Motor neuron (in vitro differentiated cells): ENCODE measurements at regions not wholly inside any gene's neighbourhood (a gene's known extent, or its start where the extent isn't known, plus 50 kb on each side); places are given as distances from the start of the nearest gene placed in this dataset.
"Not testable (repeated sequence)": the region's sequence is repeated elsewhere in the genome, so short reads cannot be mapped to it uniquely, and the experiment has no call there.

ENCODE experiments used
- ATAC-seq, 8 experiments: fragments of 200-7000 bp; cut with Tn5 transposase; replicated peaks in 6 of 8; 2 replicates each; pipeline ENCODE4 v1.8.0; 2021; ENCODE audit warnings: mild to moderate bottlenecking in 8 of 8, moderate library complexity in 8 of 8
- H3K27ac ChIP-seq, 2 donors: fragments of 250-450 bp; sonication (Bioruptor Pico); 2 replicates each; pipeline ENCODE4 v1.9.0; 2021; ENCODE audit warnings: antibody characterized with exemption in 2 of 2, mild to moderate bottlenecking in 2 of 2, moderate library complexity in 1 of 2
- H3K4me1 ChIP-seq, 2 donors: fragments of 250-450 bp; sonication (Bioruptor Pico); replicated peaks in 1 of 2; 2 replicates each; pipeline ENCODE4 v1.6.1; 2021; ENCODE audit warnings: antibody characterized with exemption in 2 of 2, mild to moderate bottlenecking in 2 of 2, moderate library complexity in 1 of 2
- H3K4me3 ChIP-seq, 5 donors: fragments of 250-450 bp; sonication (Bioruptor Pico); 2 replicates each; pipeline ENCODE4 v1.9.0; 2021; ENCODE audit warnings: antibody characterized with exemption in 5 of 5, mild to moderate bottlenecking in 5 of 5, moderate library complexity in 4 of 5
- WGBS, 10 experiments: fragments of 450-650 bp; shearing (Covaris generic); methylation state at CpG; one replicate each; pipeline ENCODE4 v1.0.0; 2022; 5-methylcytosine and 5-hydroxymethylcytosine counted together
- in situ Hi-C, 9 experiments: fragments of 400-800 bp; cut with MboI; loops; one replicate each; pipeline ENCODE4 v1.15.0; 2021; ENCODE audit warnings: low sequenced_read_pairs in 9 of 9, low pct_unique_long_range_greater_than_20kb in 2 of 9; ENCODE audit not compliant: unreplicated experiment in 9 of 9

DNA sequence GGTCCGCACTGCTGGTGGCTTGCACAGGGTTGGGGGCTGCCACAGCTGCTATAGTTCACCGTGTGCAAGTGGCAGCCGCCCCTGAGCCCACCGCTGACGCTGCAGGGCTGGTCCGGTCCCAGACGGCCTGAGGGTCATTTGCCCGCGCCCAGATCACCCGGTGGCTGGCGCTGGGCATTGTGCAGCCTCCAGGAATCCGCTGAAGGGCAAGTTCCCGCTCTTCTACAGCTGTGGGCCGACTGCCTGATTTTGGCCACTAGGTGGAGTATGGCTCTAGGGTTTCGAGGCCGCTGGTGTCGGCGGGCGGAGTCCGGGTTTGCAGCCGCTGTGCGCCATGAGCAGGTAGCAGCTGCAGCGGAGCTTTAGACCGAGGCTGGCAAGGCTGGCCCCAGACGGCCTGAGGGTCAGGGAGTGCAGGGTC, 581.8 kb downstream of the TUBA3C start:
- WGBS, 10 experiments, result 20% methylated on average over 1 of the region's 25 CpGs; no CpG with 5 or more reads in 9 of the 10 experiments
- H3K4me1 ChIP-seq, H3K27ac ChIP-seq, in situ Hi-C loops, H3K4me3 ChIP-seq, ATAC-seq: not testable (repeated sequence)

GRCh38 chr13:18598543-18598942, 583.1 kb downstream of the TUBA3C start:
- H3K27ac ChIP-seq, in situ Hi-C loops, H3K4me3 ChIP-seq, ATAC-seq, H3K4me1 ChIP-seq: not testable (repeated sequence)
- 60 to 90% (median 70%) methylated on average over 1 to 9 of the region's 24 CpGs; no CpG with 5 or more reads in 7 of the 10 experiments for WGBS, 10 experiments

DNA sequence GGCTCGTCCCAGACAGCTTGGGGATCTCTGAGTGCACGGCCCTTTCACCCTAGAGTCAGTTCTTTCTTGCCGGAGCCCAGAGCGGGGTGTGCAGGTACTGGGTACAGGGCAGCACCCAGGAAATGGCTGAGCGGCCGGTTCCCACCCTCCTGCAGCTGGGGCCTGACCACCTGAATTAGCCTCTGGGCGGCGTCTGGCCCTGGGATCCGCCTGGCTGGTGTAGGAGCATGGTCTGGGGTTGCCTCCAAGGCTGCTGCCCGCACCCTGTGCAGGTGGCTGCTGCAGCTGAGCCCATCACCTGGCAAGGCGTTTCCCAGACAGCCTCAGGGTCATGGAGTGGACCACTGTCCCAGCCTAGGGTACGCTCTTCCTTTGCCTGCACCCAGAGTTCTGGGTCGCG, 583.7 kb downstream of the TUBA3C start:
- ATAC-seq, H3K4me3 ChIP-seq, in situ Hi-C loops, H3K27ac ChIP-seq, H3K4me1 ChIP-seq: not testable (repeated sequence)
- WGBS, 10 experiments, result 73% methylated on average over 3 of the region's 14 CpGs; no CpG with 5 or more reads in 9 of the 10 experiments

DNA sequence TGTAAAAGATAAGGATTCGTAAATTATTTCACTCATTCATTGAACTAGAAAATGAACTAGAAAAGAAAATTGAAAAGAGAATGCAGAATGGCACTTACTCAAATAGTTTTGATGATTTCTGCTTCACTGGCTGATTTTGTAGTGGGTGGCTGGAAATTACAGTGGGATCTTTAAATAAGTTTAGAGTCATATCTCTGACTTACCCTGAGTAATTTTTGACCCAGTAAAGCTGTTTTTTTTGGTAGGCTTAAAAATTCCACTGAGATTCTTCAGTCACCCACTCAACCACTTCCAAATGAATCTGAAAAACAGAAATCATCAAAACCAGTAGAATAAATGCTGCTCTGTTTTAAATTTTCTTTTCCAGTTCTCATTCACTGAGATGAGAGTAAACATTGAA, 604.5 kb downstream of the TUBA3C start:
- ATAC-seq, H3K4me1 ChIP-seq, H3K4me3 ChIP-seq, in situ Hi-C loops, H3K27ac ChIP-seq: not testable (repeated sequence)
- no CpG with 5 or more reads among the region's 1 CpG for WGBS, 10 experiments

DNA sequence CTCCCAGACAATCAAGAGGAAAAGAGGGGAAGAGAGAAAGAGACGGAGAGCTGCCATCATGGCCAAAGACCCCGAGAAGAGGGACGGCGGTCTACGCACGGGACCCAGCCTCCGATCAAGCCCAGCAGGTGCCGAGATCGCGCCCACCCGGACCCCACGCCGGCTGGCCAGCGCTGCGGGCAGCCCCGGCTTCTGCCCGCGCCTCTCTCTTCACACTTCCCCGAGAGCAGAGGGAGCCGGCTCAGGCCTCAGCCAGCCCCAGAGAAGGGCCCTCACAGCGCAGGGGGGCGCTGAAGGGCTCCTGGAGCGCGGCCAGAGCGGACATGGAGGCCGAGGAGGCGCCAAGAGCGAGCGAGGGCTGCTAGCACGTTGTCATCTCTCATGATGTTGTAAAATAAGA, 613.7 kb downstream of the TUBA3C start:
- WGBS, 10 experiments, result no CpG with 5 or more reads among the region's 30 CpGs
- H3K4me1 ChIP-seq, ATAC-seq, H3K4me3 ChIP-seq, in situ Hi-C loops, H3K27ac ChIP-seq: not testable (repeated sequence)
